HEK293 (cell line): ENCODE measurements at regions not wholly inside any gene's neighbourhood (a gene's known extent, or its start where the extent isn't known, plus 50 kb on each side); places are given as distances from the start of the nearest gene placed in this dataset.

Source experiments
- GFI1B ChIP-seq: fragments of 450-650 bp; formaldehyde crosslinking; IDR thresholded peaks from 2 replicates; pipeline ENCODE4 v1.5.1; 2016; ENCODE audit warnings: missing biosample characterization, missing genetic modification characterization
- KLF1 ChIP-seq: fragments of 450-650 bp; formaldehyde crosslinking; IDR thresholded peaks from 2 replicates; pipeline ENCODE4 v1.5.1; 2016; ENCODE audit warnings: missing biosample characterization, missing genetic modification characterization
- TCF7L2 ChIP-seq: IDR thresholded peaks from 2 replicates; pipeline ENCODE4 v1.6.1; 2011; ENCODE audit warnings: low read depth, mild to moderate bottlenecking, inconsistent platforms, low read length, moderate library complexity, borderline replicate concordance
- ZNF510 ChIP-seq: fragments of 450-650 bp; formaldehyde crosslinking; IDR thresholded peaks from 2 replicates; pipeline ENCODE4 v1.5.1; 2018; ENCODE audit warnings: mild to moderate bottlenecking, missing genetic modification characterization, missing biosample characterization; ENCODE audit not compliant: insufficient replicate concordance
- ZNF529 ChIP-seq: fragments of 450-650 bp; formaldehyde crosslinking; IDR thresholded peaks from 2 replicates; pipeline ENCODE4 v1.5.1; 2017; ENCODE audit warnings: missing genetic modification characterization, missing biosample characterization; ENCODE audit not compliant: insufficient replicate concordance
- ZNF530 ChIP-seq: fragments of 450-650 bp; formaldehyde crosslinking; IDR thresholded peaks from 2 replicates; pipeline ENCODE4 v1.5.1; 2016; ENCODE audit warnings: low read depth, missing biosample characterization, missing genetic modification characterization
- ZNF629 ChIP-seq: fragments of 450-650 bp; formaldehyde crosslinking; IDR thresholded peaks from 2 replicates; pipeline ENCODE4 v1.5.1; 2017; ENCODE audit warnings: missing biosample characterization, missing genetic modification characterization
- ZNF660 ChIP-seq: fragments of 450-650 bp; IDR thresholded peaks from 2 replicates; pipeline ENCODE4 v1.5.1; 2018; ENCODE audit warnings: missing biosample characterization, mild to moderate bottlenecking, missing genetic modification characterization
- ZXDB ChIP-seq: fragments of 450-650 bp; formaldehyde crosslinking; IDR thresholded peaks from 2 replicates; pipeline ENCODE4 v1.5.1; 2016; ENCODE audit warnings: missing biosample characterization, missing genetic modification characterization
- TF ChIP-seq, protein P1 (sequence below): fragments of 450-650 bp; formaldehyde crosslinking; IDR thresholded peaks from 2 replicates; pipeline ENCODE4 v1.5.1; 2016; ENCODE audit warnings: missing biosample characterization, missing genetic modification characterization
- TF ChIP-seq, protein P2 (sequence below): fragments of 450-650 bp; formaldehyde crosslinking; IDR thresholded peaks from 2 replicates; pipeline ENCODE4 v1.5.1; 2016; ENCODE audit warnings: missing biosample characterization, missing genetic modification characterization

DNA sequence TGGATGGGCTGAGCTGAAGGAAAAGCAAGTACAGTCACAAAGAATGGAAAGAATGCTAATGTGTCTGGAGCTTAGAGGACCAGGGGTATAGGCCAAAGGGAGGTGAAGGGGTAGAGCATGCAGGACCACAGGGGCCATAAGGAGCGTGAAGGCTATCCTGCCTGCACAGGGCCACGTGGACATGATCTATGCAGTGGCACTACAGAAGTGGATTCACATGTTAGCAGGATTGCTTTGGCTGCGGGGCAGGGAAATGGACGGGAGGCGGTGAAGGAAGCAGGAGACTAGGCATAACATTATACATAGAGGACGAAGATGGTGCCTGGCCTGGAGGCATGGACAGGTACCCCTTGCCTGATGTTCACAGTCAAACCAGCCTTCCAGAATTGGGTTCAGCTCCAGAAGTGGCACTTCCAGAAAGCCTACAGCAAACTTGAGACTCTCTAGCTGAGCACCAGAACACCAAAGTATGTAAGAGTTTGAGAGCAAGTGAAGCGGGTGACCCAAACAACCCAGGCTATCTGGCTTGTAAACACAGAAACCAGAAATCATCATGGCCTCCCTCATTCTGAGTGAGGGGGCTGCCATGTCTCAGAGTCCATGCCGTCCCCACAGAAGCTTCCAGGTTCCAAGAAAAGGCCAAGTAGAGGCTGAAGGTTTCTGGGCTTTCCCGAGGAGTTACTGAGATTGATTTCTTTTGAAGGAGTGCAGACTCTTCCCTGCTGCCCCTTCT is 135.5 kb upstream of the JUN start:
- TF ChIP-seq ZNF660 (tag by site-specific recombination) (no peak), ZNF629 (no peak), ZXDB (tag by site-specific recombination) (no peak), TCF7L2 (no peak), KLF1 (tag by site-specific recombination) (no peak), GFI1B (tag by site-specific recombination) (no peak), ZNF530 (tag by site-specific recombination) (no peak), ZNF529 (tag by site-specific recombination) (no peak), ZNF510 (no peak)
- TF ChIP-seq, protein P1, sequence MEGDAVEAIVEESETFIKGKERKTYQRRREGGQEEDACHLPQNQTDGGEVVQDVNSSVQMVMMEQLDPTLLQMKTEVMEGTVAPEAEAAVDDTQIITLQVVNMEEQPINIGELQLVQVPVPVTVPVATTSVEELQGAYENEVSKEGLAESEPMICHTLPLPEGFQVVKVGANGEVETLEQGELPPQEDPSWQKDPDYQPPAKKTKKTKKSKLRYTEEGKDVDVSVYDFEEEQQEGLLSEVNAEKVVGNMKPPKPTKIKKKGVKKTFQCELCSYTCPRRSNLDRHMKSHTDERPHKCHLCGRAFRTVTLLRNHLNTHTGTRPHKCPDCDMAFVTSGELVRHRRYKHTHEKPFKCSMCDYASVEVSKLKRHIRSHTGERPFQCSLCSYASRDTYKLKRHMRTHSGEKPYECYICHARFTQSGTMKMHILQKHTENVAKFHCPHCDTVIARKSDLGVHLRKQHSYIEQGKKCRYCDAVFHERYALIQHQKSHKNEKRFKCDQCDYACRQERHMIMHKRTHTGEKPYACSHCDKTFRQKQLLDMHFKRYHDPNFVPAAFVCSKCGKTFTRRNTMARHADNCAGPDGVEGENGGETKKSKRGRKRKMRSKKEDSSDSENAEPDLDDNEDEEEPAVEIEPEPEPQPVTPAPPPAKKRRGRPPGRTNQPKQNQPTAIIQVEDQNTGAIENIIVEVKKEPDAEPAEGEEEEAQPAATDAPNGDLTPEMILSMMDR (tag by site-specific recombination): no peak
- TF ChIP-seq, protein P2, sequence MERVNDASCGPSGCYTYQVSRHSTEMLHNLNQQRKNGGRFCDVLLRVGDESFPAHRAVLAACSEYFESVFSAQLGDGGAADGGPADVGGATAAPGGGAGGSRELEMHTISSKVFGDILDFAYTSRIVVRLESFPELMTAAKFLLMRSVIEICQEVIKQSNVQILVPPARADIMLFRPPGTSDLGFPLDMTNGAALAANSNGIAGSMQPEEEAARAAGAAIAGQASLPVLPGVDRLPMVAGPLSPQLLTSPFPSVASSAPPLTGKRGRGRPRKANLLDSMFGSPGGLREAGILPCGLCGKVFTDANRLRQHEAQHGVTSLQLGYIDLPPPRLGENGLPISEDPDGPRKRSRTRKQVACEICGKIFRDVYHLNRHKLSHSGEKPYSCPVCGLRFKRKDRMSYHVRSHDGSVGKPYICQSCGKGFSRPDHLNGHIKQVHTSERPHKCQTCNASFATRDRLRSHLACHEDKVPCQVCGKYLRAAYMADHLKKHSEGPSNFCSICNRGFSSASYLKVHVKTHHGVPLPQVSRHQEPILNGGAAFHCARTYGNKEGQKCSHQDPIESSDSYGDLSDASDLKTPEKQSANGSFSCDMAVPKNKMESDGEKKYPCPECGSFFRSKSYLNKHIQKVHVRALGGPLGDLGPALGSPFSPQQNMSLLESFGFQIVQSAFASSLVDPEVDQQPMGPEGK (tag by site-specific recombination): no peak
